GM19238 (cell line): ENCODE measurements at regions not wholly inside any gene's neighbourhood (a gene's known extent, or its start where the extent isn't known, plus 50 kb on each side); places are given as distances from the start of the nearest gene placed in this dataset.
"Not testable (repeated sequence)": the region's sequence is repeated elsewhere in the genome, so short reads cannot be mapped to it uniquely, and the experiment has no call there.

Source experiments
- DNase-seq: peaks from one replicate; pipeline ENCODE4 v3.0.0; 2011; ENCODE audit warnings: low spot score; ENCODE audit not compliant: insufficient read length

DNA sequence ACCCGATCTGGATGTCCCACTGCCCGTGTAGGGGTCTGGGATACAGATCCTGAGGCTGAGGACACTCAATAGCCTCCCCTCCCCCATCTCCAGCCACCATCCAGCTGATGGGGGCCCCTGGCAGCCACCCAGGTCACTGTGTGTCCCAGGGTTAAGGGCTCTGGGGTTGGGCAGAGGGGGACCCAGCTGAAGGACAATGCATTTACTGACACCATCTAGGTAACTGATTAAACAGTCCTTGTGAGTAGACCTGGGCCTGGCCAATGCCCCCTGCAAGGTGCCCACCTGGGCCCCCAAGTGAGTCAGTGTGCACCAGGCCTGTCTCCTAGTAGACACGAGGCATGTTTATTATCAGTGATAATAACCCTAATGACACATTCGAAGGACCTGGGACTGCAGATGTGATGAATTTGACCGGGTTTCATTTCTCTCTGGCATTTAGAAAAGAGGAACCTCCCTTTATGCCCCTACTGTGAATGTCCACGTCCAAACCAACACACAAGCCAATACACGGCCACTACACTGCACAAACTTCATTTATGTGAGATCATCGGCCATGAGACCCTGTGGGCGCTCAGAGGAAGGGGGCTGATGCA is 261.9 kb upstream of the FOXF1 start:
- no peak for DNase-seq

DNA sequence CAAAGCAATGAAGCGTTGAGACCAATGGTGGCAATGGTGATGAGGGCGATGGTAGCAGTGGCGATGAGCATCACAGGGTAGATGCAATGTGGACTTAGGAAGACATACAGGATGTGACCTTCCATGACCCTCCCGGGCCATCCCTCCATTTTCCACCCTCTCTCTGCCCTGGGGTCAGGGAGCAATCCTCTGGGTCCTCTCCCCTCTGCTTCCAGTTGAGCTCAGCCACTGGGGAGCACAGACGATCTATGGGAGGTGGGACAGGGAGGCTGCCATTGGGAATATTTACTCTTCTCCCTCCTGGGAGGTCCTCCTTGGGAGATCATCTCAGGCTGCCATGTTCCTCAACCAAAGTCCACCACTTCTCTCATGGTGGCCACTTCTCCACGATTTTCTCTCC is 260.7 kb upstream of the FOXF1 start:
- DNase-seq, result no peak

DNA sequence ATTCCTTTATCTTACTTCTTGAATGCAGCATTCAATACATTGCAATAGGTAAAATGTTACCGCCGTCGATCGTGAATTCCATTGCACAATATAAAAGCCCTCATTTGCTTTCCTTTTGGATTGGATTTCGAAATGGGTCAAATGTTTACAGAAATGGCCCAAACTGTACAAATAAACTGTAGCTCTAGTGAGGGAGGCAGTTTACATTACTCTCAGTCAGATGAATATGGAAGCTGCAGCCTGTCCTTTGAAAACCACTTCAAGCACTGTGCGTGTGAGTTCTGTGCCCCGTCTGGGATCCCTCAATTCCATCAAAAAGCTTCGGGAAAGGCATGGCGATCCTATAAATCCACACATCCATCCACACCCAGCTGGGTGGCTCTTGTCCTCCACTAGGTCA is 258.6 kb upstream of the FOXF1 start:
- DNase-seq, result no peak

DNA sequence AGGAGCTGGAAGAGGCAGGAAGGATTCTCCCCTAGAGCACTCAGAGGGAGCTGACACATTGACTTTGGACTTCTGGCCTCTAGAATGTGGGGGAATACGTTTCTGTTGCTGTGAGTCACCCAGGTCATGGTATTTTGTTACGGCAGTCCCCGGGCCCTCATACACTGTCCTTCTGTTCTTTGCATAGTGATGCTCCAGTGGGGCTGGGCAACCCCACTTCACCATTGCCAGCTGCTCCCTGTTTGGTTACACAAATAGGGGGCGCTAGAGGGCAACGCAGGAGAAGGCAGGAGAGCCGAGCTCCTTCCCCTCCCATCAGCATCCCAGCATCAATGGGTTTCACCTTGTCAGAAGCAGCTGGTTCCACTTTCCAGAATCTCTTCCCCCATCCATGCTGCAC is 257.7 kb upstream of the FOXF1 start:
- DNase-seq, result no peak

DNA sequence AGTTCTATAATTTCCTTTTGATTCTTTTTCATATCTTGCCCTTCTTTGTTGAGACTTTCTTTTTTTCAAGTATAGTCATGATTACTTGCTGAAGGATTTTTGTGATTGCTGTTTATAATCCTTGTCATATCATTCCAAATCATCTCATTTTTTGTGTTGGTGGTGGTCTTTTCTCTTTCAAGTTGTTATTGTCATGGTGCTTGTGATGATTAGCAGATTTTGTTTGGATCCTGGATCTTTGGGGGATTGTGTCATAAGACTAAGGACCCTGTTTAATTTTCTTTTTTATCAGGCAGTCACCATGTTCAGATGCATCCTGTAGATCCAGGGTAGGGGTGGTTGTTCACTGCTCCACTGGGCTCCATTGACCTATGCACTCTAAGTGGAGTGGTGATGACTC is 254.4 kb upstream of the FOXF1 start:
- DNase-seq, result no peak

DNA sequence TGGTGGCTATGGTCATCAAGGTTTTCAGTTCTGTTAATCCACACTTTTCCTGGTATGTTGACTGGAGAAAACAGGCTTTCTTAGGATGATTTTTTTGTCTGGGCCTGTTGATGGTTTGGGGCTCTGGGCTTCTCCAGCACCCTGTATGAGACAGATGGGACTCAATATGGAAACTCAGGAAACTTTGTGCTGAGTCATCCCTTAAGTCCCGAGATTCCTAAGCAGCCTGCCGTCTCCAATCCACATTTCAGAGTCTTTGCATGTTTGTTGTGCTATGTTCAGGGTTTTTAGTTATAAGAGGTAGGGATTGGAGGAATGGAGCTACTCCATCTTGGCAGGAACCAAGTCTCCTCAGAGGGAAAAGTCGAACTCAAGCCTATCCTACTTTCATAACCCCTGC is 253.3 kb upstream of the FOXF1 start:
- DNase-seq, result no peak

DNA sequence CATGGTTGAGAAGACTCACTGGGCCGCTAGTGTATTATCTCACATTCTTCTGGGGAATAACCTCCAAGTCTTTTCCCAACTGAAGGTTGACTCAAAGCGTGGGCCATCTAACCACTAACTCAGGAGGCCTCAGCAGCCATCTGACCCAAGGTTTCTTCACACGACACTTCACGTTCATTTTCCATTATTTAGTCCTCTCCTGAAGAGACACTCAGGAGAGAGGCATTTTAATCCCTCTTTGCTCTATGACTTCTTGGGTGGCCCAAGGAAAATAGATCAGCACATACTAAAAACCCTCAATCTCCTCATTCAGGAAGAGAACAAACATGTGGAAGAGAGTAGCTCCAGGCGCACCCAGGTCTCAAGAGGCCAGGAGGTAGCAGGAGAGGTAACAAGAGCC is 252.8 kb upstream of the FOXF1 start:
- no peak for DNase-seq

DNA sequence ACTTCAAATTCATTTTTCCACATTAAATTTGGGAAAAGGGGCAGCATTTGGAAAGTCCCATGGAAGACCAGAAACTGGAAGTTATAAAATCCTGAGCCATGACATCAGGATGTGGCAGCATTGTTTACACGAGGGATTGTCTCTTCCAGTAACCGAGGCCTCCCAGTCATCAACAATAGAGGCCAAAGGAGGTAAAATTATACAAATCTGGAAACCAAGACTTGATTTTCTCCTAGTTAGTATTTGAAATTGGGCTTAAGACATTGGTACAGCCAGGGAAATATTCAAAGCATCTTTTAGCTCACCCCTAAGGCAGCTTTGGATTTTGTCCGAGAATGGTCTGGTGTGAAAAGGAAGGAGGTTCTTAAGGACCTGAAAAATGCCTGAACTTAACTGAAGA is 251.6 kb upstream of the FOXF1 start:
- DNase-seq, result no peak

DNA sequence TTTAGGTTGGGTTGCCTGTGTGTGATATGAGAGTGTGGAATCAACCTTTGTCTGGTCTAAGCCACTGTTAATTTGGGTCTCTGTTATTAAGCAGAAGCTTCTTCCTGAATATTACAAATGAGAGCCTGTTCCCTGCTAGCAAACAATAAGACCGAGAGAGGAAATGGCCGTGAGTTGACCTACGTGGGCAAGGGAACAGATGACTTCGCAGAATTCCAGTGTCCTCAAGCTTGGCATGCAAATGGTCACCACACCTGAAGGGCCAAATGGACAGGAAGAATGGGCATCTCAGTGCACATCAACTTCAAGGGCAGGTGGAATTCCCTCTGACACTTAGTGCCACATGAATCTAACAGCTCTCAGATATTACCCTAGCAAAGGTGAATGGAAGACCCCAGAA is 250.8 kb upstream of the FOXF1 start:
- no peak for DNase-seq

DNA sequence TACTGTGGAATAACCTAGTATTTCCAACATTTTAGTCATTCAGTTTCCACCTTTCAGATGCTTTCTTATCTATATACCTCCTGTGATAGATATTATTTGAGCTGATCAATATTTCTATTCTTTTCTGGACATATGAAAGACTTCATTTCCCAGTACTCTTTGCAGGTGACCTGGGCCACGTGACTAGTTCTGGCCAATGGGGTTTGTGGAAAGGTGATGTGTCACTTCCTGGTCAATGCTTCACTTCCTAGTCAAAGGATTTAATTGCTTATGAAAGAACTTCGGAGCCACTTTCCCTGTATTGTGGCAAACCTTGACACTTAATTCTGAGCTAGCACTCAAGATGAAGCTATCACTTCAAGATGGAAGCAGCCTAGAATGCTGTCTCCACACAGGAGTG is 248.9 kb upstream of the FOXF1 start:
- no peak for DNase-seq

DNA sequence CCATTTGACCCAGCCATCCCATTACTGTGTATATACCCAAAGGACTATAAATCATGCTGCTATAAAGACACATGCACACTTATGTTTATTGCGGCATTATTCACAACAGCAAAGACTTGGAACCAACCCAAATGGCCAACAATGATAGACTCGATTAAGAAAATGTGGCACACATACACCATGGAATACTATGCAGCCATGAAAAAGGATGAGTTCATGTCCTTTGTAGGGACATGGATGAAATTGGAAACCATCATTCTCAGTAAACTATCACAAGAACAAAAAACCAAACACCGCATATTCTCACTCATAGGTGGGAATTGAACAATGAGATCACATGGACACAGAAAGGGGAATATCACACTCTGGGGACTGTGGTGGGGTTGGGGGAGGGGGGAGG is 242.7 kb upstream of the FOXF1 start:
- DNase-seq, result not testable (repeated sequence)

DNA sequence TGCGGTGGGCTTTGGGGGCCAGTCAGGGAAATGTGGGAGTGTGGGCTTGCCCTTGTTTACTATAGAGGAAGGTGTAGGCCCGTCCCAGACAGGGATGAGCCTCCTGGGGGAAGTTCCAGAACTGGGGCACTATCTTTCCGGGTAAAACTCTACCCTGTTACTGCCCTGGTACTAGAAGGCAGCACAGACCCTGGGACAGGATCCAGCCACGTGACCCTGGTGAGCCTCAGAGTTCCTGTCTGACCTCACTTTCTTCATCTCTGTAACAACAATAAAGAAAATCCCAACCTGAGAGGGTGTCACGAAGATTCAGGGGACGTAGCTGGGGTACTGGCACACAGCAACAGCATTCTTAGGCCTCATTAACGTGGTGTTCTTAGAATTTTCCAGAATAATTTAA is 239.6 kb upstream of the FOXF1 start:
- DNase-seq, result no peak

DNA sequence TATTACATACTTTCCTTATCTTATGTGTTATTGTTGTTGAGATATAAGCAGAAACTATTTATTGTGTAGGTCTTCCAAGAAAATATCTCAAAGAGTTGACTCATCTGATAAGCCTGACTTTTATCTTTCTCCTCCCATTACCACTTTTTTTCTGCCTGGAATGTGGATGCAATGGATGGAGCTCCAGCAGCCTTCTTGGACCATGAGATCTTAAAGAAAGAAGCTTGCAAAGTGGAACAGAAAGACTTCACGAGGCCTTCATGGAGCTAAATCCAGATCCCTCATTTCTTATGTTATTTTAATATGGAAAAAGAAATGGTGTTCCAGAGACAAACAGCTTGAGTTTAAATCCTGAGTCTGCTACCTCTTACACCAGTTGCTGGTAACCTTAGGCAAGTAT is 237.6 kb upstream of the FOXF1 start:
- no peak for DNase-seq

DNA sequence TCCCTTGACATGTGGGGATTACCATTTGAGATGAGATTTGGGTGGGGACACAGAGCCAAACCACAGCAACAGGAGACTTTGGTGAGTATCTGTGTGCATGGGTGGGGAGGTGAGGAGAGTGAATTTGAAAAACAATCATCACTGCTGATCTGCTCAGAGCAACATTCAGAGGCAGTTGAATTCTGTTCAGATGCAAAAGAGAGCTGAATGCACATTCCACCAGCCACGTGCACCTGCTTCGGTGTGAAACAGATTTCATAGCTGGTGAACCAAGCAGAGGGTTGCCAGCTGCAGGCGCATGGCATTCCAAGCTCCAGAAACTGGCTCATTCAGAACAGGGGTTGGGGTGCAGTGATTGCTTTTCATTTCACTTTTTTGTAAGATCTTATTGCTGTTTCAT is 233.1 kb upstream of the FOXF1 start:
- DNase-seq, result no peak

DNA sequence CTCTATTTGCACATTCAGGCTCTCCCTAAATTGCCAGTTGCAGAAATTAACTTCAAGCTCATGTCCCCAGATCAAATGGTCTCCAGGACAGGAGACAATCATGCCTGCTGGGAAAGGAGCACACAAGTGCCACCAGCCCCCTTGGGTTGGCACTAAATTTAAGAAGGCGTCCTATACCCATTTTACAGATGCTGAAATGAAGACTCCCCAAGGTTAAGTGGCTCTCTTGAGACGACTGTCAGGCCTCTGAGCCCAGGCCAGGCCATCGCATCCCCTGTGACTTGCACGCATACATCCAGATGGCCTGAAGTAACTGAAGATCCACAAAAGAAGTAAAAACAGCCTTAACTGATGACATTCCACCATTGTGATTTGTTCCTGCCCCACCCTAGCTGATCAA is 232.5 kb upstream of the FOXF1 start:
- not testable (repeated sequence) for DNase-seq

DNA sequence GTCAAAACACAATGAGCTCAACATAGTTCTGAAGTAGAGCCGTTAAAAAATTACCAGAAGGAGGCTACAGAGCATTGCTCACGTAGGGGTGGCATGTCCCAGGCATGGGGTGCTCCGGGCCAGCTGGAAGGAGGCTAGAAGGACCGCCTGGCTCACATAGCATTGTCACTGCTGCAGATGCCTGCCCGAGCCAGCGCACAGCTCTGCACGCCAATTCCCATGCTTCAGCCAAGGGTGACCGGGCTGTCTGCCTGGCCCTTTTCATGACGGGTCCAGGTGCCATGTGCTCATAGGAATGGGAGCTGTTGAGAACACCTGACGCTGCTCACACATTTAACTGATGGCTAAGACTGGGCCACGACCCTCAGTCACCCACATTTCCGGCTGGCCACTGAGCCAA is 228.9 kb upstream of the FOXF1 start:
- no peak for DNase-seq

DNA sequence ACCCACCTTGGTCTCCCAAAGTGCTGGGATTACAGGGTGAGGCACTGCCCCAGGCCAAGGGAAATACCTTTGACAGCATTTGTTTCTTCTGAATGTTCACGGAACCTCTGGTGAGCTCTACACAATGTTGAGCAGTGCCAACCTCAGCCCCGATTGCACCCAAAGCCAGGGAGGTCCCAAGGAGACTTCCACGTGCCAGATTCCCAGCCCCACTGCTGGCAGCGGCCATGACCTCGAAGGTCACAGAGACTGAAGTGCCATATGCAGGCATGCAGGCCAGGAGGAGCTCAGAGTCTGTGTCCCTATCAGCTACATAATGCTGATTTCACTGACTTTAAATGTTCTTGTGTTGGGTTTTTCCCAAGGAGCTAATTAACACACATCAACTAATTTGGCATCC is 226.4 kb upstream of the FOXF1 start:
- no peak for DNase-seq

DNA sequence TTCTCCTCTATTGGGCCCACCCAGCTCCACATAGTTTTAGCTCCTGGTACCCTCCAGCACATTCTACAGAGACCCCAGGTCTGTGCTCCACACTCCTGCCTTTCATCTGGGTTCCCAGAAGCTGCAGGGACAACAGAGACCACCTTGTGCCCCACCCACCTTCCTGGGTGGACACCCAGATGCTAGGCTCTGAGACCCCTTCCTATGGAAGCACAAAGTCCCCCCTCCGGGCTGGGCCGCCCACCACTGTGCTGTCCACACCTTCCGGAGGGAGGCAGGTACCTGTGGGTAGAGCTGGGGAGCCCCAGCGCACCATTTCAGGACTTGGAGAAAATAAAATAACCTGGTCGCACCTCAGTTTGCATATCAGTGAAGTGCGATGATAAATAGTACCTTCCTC is 224.9 kb upstream of the FOXF1 start:
- no peak for DNase-seq

DNA sequence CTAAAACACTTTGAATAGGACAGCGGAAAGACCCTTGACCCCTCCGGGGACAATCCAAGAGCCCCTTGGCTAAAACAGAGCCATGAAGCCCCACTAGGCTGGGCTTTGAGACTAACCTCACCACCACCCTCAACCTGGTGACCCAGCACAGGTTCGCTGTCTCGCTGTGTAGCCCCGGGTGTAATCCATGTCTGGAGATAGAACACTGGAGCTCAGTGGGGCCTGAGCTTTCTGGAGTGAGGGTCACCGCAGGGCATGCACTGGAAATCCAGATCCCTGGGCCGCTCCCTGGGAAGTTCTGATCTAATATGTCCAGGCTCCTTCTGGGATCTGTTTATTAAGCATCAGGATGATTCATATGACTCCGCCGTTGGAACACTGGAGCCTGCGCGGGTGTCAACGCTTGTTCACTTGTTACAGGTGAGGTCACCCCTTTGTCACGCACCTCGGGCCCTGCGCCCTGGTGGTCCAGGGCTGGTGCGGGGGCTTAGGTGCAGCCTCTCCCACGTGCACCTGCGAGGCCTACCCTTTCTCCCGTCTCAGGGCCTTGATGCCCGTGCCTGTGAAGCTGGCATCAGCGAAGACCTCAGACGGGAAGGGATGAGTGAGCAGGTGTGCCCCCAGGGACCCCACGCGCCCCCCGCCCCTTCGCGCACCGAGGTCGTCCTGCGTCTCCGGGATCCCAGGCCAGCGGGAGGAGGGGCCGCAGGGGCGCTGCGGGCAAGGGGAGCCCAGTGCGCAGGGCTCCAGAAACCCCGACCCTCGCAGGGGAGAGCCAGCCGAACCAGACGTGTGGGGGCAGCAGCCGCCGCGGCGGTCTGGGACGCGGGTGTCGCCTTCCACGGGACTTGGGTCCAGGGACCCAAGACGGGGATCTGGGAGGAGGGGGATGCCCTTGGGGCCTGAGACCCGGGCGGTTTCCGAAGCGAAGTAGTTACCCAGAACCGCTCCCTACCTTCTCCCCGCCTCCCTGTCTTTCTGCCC is 224.1 kb upstream of the FOXF1 start:
- no peak for DNase-seq

DNA sequence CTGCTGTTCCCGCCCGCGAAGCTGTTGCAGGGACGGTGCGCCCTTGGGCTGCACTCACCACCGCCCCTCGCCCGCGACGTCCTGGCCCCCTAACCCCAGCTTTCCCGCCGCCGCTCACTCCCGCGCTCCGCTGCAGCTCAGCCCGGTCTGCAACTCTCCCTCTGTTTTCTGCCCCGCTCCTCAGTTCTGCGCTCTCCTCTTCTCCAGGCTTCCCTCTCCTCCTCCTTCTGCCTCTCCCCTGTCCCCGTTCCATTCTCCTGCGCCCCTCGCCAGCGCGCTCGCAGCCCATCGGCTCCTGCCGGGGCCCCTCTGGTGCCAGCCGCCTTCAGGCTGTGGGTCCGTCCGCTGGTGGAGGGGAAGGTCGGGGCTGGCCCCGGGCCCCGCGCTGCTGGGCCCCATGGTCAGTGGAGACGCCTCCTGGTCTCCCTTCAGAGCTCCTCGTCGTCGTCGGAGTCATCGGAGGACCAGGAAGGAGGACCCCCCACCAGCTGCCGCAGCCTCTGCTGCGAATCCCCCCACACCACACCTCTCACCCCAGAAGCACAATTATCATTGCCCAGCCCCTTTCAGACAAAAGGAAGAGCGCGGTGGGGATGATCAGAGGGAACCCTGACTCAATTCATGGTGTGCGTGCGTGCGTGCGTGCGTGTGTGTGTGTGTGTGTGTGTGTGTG is 223.2 kb upstream of the FOXF1 start:
- DNase-seq, result no peak

DNA sequence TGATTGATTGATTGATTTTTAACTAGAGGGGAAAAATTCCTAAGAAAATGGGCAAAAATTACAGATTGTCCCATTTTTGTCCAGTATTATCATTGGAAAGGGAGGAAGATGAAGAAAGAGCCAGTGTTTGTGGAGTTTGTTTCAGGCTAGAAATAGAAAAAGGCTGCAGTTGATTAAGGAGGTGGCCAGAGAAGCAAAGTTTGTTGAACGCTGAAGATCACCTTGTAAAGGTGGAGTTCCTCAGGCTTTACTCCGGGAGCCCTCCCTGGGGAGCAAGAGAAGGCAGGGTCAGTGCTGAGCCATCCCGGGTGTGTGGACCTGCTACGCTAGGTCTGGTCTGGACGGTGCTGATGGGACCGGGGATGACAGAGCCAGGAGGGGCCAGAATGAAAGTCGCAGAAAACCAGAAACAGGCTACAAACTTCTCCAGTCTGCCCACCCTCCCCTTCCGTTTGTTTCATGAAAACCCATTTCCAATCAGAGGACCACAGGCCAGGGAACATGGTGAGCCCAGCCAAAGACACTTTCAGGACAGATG is 222.6 kb upstream of the FOXF1 start:
- no peak for DNase-seq

DNA sequence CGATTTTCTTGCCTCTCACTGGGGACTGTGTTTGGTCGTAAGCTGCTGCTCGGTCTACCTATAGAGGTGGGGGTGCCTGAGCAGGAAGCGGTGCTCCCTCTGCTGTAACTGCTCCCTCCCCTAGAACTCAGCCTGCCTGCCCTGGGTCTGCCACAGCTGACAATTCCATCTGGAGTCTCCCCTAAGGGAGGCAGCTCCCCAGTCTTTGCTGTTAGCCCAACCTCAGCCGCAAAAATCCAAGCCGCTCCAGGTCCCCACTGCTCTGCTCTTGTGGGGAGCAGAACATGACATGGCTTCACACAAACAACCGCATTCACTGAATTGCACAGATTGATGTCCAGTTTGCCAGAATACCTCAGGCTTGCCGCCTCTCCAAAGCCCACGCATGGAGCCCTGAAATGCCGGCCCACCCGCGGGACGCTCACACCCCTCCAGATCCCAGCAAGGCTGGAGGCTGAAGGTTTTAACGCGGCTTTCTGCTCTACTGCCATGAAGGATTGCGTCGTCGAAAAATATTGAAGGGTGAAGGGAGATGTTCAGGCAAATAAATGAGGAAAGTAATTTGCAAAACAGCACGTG is 221.5 kb upstream of the FOXF1 start:
- DNase-seq, result no peak
